ENCODE measurements at regions not wholly inside any gene's neighbourhood (a gene's known extent, or its start where the extent isn't known, plus 50 kb on each side); places are given as distances from the start of the nearest gene placed in this dataset.
"Not testable (repeated sequence)": the region's sequence is repeated elsewhere in the genome, so short reads cannot be mapped to it uniquely, and the experiment has no call there.

GRCh38 chr3:5545719-5546118 lies 358.2 kb downstream of the EDEM1 start:
- DNase-seq (ENCODE audit: low read depth): no peak

DNA sequence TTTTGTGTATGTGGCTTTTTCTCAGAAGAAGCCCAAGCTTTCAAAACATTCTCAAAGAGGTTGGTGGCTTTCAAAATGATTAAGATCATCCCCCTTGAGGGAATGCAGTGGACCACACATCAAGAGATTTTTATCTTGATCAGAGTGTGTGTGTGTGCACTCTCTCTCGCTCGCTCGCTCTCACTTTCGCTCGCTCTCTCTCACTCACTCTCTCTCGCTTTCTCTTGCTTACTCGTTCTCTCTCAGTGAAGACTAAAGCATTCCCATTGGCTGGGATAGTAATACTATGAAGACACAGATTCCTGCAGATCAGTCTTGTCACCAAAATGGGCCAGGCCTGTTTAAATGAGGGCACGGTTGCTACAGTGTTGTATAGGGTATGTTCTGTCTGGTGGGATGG lies 365.7 kb downstream of the EDEM1 start:
- DNase-seq (ENCODE audit: low read depth): no peak

DNA sequence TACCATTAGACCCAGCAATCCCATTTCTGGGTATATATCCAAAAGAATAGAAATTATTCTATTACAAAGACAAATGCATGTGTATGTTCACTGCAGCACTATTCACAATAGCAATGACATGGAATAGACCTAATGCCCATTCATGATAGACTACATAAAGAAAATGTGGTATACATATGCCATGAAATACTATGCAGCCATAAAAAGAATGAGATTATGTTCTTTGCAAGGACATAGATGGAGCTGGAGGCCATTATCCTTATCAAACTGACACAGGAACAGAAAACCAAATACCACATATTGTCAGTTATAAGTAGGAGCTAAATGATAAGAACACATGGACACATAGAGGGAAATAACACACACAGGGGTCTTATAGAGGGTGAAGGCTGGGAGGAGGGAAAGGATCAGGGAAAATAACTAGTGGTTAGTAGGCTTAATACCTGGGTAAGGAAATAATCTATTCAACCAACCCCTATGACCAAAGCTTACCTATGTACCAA lies 366.8 kb downstream of the EDEM1 start:
- no peak for DNase-seq (ENCODE audit: low read depth)

GRCh38 chr3:5560199-5560598 lies 372.7 kb downstream of the EDEM1 start:
- no peak for DNase-seq (ENCODE audit: low read depth)

GRCh38 chr3:5563537-5564277 lies 376.2 kb downstream of the EDEM1 start:
- no peak for DNase-seq (ENCODE audit: low read depth)

DNA sequence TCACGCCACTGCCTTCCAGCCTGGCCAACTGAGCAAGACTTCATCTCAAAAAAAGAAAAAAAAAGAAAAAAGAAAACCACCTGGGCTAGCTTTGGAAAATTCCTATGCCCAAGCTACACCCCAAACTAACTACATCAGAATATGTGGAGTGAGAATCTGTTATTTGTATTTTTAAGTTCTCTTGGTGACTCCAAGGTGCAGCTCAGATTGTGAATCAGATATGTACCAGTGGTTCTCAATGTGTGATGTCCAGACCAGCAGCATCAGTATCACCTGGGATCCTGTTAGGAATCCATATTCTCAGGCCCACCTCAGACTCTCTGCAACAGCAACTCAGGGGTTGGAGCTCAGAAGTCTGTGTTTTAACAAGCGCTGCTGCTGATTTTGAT lies 376.8 kb downstream of the EDEM1 start:
- DNase-seq (ENCODE audit: low read depth): no peak

GRCh38 chr3:5565026-5565425 lies 377.5 kb downstream of the EDEM1 start:
- DNase-seq (ENCODE audit: low read depth): no peak

DNA sequence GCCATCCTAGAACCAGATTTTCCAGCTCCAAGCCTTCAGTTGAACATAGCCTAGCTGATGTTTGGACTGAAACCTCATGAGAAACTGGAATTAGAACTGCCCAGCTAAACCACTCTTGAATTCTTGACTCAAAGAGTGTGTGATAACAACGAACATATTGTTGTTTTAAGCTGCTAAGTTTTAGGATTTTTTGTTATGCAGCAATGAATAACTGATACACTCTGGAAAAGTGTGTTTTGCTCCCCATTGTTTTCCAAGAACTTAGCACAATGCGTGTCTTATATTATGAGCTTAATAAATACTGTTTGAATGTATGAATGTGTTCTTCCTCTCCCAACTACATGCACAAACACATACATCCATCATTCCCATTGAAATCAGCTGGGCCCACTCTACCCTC lies 379.6 kb downstream of the EDEM1 start:
- DNase-seq (ENCODE audit: low read depth): no peak

DNA sequence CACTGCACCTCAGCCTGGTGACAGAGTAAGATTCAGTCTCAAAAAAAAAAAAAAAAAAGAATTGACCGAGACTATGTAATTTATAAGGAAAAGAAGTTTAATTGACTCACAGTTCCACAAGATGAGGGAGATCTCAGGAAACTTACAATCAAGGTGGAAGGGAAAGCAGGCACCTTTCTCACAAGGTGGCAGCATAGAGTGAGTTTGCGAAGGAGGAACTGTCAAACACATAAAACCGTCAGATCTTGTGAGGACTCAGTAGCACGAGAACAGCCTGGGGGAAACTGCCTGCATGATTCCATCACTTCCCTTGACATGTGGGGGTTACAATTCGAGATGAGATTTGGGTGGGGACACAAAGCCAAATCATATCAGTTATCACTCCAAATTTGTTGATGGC lies 380.9 kb downstream of the EDEM1 start:
- no peak for DNase-seq (ENCODE audit: low read depth)

DNA sequence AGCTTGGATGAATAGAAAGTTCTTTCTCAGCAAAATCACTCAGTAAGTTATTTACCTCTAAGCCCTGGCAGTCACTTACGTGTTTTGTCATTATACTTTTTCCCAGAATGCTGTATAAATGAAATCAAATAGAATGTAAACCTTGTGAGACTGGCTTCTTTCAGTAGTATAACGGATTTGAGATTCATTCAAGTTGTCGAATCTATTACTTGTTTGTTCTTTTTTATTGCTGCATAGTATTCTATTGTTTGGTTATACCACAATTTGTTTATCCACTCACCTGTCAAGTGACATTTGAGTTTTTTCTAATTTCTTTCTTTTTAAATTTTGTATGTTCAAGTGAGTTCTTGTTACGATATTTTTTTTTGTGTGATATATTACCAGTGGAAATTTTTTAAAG lies 381.6 kb downstream of the EDEM1 start:
- no peak for DNase-seq (ENCODE audit: low read depth)

DNA sequence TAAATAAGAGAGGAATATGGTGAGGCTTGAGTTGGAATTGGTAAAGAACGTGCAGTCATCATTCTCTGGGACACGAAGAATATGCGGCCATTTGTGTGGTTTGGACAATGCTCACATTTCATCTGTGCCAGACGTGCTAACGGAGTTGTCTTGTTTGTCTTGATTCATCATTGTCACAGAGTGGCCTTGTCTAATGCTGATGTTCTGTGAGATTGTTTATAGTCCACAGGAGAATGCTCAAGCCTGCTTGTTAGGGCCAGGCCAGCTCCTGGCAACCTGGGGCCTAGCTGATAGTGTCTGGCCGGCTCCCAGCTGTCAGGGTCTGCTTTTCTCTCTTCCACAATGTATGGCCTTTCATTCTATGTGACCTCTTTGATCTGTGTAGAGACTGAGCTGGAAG lies 384.7 kb downstream of the EDEM1 start:
- no peak for DNase-seq (ENCODE audit: low read depth)

DNA sequence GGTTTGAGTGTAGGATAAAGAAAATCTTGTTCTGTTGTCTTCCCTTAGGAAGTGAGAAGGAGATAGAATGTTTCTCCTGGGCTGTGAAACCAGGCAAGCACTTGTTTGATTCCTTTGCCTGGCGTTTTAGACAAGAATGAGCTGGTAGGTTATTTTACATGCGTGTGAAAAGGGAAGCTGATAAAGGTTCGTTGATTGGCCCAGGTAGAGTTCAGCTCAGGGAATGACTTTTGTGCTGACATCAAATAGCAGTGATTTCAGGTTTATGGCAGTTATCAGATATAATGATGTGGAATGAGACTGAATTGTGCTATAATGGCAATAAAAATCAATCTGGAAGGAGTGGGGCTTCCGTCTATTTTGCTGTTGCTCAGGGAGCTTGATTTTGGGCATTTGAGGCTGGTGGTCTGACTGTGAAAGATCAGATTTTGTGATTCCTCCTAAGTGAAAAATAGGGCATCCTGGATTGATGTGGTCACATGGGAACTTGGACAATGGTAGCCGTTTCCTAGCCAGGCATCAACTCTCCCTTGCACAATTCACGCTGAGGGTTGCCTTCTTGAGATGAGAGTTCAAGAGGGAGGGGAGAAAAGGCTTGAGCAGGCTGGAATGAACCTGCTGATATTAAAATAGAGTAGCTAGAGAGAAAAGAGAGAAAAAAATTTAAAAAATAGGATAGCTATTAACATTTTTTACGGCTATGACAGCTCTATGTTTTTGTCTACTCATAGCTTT lies 388.9 kb downstream of the EDEM1 start:
- DNase-seq (ENCODE audit: low read depth): no peak

DNA sequence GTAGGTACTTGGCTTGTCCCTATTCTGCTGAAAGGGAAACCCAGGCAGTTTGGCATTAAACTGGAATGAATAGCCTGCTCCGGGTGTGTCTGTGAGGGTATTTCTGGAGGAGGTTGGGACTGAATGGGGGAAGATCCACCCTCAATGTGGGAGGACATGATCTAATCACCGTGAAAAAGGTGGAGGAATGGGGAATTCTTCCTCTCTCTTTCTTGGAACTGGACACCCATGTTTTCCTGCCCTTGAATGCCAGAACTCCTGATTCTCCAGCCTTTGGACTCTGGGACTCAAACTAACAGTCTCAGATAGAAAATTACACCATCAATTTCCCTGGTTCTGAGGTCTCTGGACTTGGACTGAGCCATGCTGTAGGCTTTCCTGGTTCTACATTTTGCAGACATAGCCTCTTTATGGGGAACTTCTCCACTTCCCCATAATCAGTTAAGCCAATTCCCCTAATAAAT lies 391.7 kb downstream of the EDEM1 start:
- DNase-seq (ENCODE audit: low read depth): no peak

DNA sequence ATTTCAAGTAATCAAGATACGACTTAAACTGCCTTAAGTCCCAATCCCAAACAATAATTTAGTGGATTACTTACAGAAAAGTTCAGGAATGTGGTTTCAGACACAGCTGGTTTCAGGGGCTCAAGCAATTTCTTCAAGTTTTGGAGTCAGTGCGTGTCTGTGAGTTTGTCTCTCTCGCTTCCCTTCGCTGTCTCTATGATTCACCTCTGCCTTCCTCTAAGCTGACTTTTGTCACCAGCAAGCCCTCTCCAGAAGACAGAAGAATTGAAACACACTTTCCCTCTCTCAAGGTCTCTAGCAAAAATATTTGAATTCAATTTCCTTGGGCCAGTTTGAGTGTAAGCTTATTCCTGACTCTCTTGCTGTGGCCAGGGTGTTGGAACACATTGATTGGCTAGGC lies 392.4 kb downstream of the EDEM1 start:
- no peak for DNase-seq (ENCODE audit: low read depth)

DNA sequence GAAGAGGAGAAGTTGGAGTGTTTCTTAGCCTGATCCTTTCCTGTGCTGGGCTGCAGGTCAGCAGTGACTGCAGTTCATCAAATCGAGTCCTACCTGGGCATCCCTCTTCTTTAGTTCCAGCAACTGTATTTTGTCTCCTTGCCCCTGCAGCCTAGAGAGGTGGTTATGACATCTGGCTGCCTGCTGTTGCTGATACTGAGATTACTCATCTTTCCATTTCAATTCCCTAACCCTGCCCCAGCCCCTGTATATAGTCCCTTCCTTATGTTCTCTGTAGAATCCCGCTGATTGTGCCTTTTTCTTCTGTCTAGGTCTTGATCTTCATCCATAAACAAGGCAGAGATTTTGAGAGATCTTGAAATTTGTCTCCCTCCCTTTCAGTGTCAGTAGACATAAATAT lies 393.3 kb downstream of the EDEM1 start:
- no peak for DNase-seq (ENCODE audit: low read depth)

DNA sequence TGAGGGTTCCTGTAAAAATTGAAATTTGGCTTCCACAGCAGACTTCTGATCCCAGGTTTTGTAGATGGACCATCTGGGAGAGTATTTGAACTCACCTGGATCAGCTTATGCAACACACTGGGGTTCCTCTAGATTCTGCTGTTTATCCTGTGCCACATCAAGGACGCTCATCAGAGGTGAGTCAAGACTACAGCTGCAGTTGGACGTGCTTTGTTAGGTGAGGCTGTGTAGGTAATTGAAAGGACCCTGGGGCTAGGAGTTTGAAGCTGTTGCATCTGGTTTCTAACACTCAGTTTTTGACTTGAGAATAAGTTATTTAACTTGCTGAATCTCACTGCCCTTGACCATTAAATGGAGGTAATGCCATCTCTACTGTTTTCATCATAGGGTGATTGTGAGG lies 394.2 kb downstream of the EDEM1 start:
- no peak for DNase-seq (ENCODE audit: low read depth)

DNA sequence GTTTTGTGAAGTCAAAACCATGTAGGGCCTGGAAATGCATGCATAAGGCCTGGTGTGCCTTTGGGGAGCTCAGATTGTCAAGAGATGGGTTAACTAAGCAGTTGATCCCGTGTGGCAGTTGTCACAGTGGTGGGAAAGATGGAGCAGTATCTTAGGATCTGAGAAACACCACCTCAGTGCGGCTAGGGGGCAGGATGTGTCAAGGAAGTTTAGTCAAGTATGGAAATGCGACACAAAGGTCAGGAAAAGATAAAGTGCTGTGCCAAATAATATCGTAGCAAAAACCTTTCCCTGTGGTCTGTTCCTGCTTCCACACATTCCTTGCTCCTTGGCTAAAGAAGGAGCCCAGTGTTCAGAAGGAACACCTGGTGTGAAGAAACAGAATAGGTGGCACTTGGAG lies 396.4 kb downstream of the EDEM1 start:
- no peak for DNase-seq (ENCODE audit: low read depth)

DNA sequence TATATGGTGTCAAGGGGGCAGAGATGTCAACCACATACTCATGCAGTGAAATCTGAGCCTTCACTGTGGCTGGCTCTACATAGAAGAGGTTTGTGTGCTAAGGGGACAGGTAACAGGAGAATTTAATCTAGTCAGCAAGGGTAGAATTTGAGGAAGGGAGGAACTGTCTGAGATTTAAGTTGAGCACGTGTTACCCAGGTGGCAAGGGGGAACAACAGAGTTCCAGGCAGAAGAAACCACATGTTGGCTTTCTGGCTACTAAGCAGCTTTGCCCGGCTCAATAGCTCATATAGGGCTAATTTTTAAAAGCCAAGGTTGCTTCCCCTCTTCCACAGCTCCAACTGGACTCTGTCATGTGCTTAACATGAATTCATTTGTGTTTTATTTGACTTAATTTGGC lies 397.6 kb downstream of the EDEM1 start:
- no peak for DNase-seq (ENCODE audit: low read depth)

GRCh38 chr3:5606884-5607472 lies 419.5 kb downstream of the EDEM1 start:
- no peak for DNase-seq (ENCODE audit: low read depth)

DNA sequence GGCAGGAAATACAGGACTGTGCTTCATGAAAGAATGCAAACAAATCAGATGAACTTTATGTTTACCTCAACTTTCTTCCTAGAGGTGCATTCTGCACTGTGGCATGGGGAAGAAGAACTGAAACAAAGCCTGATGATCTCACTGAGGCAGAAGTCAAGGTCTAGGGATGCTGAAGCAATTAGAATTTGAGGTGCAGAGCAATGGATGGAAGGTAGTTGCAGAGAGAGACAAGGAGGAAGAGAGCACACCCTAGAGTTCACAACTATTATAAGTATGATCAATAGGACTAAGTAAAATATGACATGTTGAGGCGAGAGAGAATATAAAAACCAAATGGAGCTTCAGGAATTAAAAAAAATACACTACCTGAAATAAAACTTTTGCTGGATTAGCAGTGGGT lies 420.1 kb downstream of the EDEM1 start:
- DNase-seq (ENCODE audit: low read depth): no peak

GRCh38 chr3:5608971-5609370 lies 421.5 kb downstream of the EDEM1 start:
- DNase-seq (ENCODE audit: low read depth): not testable (repeated sequence)

DNA sequence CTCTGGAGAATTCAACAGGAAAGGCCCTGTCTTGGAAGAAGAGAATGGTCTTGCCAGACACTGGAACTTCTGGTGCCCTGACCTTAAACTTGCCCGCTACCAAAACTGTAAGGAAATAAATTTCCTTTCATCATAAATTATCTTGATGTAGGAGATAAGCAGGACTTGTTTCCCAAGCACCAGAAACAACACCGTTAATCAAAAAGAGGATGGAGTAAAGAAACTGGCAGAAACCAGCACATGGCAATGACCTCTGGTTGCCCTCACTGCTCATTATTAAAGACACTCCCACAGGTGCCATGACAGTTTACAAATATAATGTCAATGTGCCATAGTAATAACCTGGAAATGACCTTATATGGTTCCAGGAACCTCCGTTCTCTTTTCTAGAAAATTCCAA lies 426.1 kb downstream of the EDEM1 start:
- DNase-seq (ENCODE audit: low read depth): no peak

- DNase-seq (ENCODE audit: low read depth): no peak
Measured at GRCh38 chr3:5616873-5617272, 429.4 kb downstream of the EDEM1 start.

Measured in EH (cell line).